ENCODE measurements at regions not wholly inside any gene's neighbourhood (a gene's known extent, or its start where the extent isn't known, plus 50 kb on each side); places are given as distances from the start of the nearest gene placed in this dataset.

GRCh38 chr3:17802950-17803349 lies 60.5 kb upstream of the TBC1D5 start:
- TF ChIP-seq EZH2phosphoT487 (IDR thresholded peaks at IDR 0.05; ENCODE audit: borderline replicate concordance, low read depth, low read length) (no peak), CTCF (conservative IDR thresholded peaks at IDR 0.05; ENCODE audit: low read length) (no peak)
